NCI-H2081 treated with DMSO at 0.1 percent for 48 hours (cell line): ENCODE measurements at regions not wholly inside any gene's neighbourhood (a gene's known extent, or its start where the extent isn't known, plus 50 kb on each side); places are given as distances from the start of the nearest gene placed in this dataset.

ENCODE experiments used
- DNase-seq: peaks from one replicate; lab custom pipeline; 2025; lab: John Stamatoyannopoulos, UW

GRCh38 chr5:165286692-165287091 lies 1781.3 kb downstream of the MAT2B start:
- no peak for DNase-seq

GRCh38 chr5:165290535-165290934 lies 1785.1 kb downstream of the MAT2B start:
- no peak for DNase-seq

DNA sequence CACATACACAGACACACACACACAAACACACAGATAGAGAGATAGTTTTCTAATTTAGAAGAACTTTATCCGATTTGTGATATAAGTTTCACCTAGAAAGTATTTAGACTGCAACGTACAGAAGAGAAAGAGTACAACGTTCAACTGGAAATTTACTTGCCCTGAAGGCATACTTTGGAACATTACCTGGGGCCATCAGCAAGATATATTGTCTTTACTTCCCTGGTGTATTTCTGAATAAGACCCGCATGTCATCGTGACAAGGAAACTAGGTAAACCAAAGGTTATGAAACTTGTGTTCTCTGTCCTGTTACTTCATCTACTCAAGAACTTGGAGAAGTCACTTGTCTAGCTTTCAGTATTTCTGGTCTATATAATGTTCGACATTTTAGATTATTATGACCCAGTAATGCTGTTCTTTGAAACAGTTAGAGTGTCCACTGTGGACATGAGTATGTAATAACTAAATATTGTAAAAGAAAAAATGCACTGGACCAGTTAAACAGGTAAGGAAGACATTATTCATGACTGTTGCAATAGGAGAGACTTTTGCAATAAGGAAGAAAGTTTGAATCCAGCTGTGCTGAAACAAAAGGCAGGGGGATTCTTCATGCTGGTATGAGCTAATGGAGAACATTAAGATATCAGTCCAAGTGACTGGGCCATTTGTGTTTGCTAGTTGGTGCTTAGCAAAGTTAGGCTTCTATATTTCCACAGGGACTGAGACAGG lies 1791.1 kb downstream of the MAT2B start:
- DNase-seq: no peak

DNA sequence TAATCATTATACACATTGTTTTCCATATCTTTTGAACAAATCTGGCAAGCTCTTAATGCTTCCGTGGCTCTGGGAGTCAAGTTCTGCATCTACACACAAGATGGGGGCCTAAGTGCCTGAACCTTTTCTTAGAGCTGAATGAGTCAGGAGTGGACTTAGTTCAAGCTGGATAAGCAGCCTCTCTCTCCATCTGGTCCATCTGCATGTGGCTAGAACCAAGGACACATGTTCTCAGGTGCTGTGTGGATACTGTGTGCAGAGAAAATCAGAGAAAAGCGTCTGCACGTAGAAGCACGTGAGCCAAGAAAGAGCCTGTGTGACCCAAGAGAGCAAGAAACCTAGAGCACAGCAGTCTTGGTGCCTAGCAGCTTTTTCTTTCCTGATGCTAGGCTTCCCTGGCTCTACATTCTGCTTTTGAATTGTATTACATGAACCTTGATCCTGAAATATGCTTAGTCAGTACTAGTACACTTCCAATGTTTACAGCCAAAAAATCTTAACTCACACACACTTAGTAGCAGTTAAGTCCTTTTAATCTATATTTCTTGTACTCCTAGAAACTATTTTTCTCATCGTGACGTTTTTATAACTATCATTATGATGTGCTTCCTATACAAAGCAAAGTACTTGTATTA lies 1798.9 kb downstream of the MAT2B start:
- no peak for DNase-seq

- DNase-seq: no peak
Measured at GRCh38 chr5:165305596-165305995, 1800.2 kb downstream of the MAT2B start.

DNA sequence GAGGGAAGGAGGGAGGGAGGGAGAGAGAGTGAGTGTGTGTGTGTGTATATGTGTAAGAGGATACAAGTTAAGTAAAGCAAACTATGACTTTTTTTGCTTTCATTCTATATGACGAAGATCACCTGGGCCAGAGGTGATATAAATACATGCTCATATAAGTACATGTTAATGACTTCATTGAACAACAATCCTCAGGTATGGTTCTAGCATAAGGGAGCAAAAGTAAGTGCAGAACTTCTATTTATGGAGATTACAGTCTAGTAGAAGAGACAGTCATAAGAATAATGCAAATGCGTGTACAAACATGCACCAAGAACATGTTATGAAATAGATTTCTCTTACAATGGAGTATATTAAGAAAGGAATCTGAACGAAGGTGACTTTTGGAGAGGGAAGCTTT lies 1804.0 kb downstream of the MAT2B start:
- no peak for DNase-seq

- no peak for DNase-seq
Measured at GRCh38 chr5:165310031-165310430, 1804.6 kb downstream of the MAT2B start.

- DNase-seq: no peak
Measured at GRCh38 chr5:165321912-165322311, 1816.5 kb downstream of the MAT2B start.

- DNase-seq: no peak
Measured at GRCh38 chr5:165325221-165325620, 1819.8 kb downstream of the MAT2B start.

DNA sequence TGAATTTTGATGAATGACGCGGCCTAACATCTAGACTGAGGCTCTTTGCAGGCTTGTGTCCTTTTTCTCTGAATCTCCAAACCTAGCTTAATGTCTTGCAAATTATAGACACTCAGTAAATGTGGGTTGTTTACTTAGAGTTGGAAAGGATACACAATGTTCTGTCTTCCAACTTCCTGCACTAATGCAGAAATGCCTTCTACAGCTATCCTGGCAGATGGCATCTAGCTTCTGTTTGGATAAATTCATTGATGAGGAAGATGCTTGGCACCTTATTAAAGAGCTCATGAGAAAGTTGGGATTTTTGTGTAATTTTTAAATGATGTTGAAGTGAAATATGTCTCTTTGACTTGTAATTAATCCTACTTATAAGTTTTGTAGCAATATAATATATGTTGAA lies 1822.2 kb downstream of the MAT2B start:
- DNase-seq: no peak

- no peak for DNase-seq
Measured at GRCh38 chr5:165328846-165329245, 1823.4 kb downstream of the MAT2B start.

DNA sequence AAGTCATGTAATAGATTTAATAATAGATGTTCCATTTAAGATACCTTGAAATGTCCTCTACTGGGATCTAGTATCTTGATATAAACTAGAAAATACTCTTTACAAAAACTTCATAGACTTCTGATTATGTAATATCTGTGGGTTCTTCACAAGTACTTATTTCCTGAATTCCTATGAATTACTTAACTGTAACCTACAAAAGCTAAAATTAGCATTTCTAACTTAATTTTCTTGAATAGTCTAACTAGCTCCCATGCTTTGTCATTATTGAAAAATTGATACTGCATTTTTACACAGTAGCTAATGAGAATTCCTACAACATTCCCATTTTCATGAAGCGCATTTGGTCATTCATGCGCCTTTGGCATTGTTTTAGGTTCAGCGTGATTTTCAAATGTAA lies 1828.2 kb downstream of the MAT2B start:
- no peak for DNase-seq

- no peak for DNase-seq
Measured at GRCh38 chr5:165334201-165334600, 1828.8 kb downstream of the MAT2B start.

GRCh38 chr5:165349735-165350134 lies 1844.3 kb downstream of the MAT2B start:
- DNase-seq: no peak

DNA sequence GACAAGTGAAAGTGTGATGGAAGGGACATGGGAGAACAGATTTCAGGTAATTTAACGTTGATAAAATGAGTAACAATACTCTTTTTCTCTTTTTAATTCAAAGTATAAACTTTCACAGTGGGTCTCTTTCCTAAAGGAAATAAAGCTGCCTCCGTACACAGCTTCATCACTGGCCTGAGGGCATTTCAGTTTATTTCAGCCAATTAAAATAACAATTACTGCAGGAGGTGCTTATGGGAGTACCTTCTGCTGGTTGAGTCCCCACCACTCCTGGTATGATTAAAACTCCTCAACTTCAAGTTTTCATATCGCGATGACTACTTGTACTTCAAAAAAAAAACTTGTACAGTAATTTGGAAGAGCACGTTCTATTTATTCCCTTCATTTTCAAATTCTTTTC lies 1845.9 kb downstream of the MAT2B start:
- no peak for DNase-seq

DNA sequence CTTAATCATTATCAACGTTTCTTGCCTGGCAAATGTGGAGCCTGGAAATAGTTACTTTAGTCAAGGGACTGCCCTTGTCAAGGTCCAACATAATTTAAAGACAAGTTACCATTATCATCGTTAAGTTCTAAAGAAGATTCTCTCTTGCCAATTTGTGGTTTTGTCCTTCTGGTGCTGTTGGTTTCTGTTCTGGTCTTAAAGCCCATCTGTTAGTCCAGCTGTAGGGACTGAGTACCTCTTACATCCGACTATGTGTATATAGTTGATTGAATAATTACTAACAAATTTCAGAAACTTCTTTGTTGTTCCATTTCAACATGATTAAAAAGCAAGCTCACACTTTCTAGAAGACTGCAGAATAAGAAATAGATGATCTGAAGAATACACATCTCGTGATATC lies 1854.9 kb downstream of the MAT2B start:
- no peak for DNase-seq

GRCh38 chr5:165360784-165361542 lies 1855.5 kb downstream of the MAT2B start:
- DNase-seq: no peak

DNA sequence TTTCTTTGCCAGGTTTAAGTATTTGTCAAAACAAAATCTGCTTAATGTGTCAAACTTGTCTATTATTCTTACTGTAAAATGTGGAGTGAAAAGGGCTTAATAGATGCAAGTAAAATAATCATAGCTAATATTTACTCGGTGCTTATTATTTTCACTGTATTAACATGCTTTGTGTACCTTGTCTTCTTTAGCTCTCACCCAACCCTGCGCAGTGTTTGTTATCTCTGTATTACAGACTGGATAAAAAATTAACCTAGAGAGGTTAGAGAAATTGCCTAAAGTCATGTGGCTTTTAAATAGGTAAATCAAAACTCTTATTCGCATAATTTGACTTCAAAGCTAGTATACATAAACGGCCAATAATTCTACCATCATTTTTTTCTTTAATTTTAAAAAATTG lies 1864.8 kb downstream of the MAT2B start:
- no peak for DNase-seq

DNA sequence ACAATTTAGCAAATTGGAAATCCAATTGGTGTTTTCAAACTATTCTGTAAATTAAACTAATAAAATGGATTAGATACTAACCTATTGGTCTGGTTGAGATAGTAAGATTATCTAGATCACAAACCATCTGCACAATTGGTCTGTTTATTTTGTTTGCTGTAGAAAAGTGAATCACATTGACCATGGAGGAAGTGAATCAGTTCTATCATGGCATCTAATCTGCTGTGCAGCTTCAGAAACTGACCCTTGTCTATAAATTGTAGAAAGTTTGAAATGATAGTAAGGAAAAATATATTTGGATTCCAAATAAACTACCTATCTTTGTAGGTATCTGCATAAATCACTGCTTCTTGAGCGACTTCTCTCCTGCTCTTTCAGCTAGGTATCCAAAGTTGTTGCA lies 1865.4 kb downstream of the MAT2B start:
- no peak for DNase-seq

DNA sequence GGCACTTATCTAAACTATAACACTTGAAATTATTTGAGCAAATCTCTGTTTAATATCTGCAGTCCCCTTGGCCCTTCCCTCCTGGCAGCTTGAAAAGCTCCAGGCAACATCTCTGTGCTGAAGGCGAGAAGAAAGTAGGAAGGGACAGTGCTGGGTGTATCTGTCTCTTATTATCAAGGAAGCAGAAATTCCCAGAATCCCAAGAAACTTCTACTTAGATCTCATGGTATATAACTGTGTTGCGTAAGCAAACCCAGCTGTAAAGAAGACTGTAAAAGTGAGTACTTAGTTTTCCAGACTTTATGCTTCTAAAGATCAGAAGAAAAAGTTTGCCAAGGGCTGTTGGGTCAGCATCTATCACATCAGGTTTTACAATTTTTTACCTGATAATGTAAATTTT lies 1869.8 kb downstream of the MAT2B start:
- DNase-seq: no peak

DNA sequence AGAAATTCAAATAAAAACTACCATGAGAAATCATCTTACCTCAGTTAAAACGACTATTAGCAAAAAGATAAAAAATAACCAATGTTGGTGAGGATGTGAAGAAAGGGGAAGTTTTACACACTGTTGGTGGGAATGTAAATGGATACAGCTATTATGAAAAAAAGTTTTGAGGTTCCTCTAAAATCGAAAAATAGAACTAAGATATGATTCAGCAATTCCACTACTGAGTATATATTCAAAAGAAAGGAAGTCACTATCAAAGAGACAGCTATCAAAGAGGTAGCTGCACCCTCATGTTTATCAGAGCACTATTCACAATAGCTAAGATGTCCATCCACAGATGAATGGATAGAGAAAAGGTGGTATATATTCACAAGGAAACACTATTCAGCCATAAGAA lies 1888.4 kb downstream of the MAT2B start:
- DNase-seq: no peak

- no peak for DNase-seq
Measured at GRCh38 chr5:165397516-165397915, 1892.1 kb downstream of the MAT2B start.

DNA sequence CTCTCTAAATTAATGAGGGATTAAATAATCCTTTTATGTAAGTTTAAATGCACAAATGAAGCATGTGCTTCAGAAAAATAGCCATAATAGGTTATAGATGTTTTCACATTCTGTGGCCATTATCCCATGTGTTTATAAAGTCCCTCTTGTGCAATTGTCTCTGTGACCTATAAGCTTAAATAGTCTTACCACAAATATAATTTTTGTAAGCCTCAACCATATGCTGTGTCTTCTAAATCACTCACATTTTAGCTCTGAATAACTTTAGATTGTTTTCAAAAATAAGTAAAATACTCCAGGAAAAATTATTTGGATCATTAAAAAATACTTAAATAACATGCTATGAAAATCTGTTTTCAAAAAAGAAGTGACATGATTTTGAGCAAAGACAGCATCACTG lies 1894.7 kb downstream of the MAT2B start:
- no peak for DNase-seq
